DND-41 (cell line): ENCODE measurements at regions not wholly inside any gene's neighbourhood (a gene's known extent, or its start where the extent isn't known, plus 50 kb on each side); places are given as distances from the start of the nearest gene placed in this dataset.

ENCODE experiments used
- EZH2 ChIP-seq: IDR thresholded peaks from 3 replicates; pipeline ENCODE4 v1.6.1; 2012; ENCODE audit warnings: borderline replicate concordance, low read depth, mild to moderate bottlenecking, moderate library complexity, low read length, inconsistent platforms; ENCODE audit not compliant: severe bottlenecking
- TF ChIP-seq, protein P1 (sequence below): IDR thresholded peaks from 2 replicates; pipeline ENCODE4 v1.5.1; 2012; ENCODE audit warnings: borderline replicate concordance, low read length, moderate library complexity, mild to moderate bottlenecking; ENCODE audit not compliant: poor library complexity, severe bottlenecking; ENCODE audit errors: extremely low read depth

DNA sequence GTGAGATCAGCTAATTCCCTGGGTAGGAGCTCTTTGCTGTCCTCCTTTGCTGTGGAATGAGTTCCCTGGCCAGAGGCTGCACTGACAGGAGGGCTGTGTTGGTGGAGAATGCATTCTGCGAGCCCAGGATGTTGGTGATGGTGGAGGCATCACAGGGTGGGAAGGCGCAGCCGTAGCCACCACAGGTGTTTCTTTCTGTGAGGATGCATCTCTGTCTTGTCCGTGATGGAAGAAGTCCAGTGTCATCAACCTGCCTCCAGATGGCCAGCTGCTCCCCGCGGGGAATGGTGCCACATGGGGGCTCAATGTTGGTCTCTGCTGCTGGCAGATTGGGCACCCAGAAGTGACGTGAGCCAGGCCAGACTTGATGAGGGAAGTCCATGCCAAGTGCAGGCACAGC is 972.1 kb downstream of the TBC1D22A start:
- TF ChIP-seq, protein P1, sequence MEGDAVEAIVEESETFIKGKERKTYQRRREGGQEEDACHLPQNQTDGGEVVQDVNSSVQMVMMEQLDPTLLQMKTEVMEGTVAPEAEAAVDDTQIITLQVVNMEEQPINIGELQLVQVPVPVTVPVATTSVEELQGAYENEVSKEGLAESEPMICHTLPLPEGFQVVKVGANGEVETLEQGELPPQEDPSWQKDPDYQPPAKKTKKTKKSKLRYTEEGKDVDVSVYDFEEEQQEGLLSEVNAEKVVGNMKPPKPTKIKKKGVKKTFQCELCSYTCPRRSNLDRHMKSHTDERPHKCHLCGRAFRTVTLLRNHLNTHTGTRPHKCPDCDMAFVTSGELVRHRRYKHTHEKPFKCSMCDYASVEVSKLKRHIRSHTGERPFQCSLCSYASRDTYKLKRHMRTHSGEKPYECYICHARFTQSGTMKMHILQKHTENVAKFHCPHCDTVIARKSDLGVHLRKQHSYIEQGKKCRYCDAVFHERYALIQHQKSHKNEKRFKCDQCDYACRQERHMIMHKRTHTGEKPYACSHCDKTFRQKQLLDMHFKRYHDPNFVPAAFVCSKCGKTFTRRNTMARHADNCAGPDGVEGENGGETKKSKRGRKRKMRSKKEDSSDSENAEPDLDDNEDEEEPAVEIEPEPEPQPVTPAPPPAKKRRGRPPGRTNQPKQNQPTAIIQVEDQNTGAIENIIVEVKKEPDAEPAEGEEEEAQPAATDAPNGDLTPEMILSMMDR: no peak
- TF ChIP-seq EZH2: no peak
